GM18861 (cell line): ENCODE measurements at regions not wholly inside any gene's neighbourhood (a gene's known extent, or its start where the extent isn't known, plus 50 kb on each side); places are given as distances from the start of the nearest gene placed in this dataset.
"Not testable (repeated sequence)": the region's sequence is repeated elsewhere in the genome, so short reads cannot be mapped to it uniquely, and the experiment has no call there.

Source experiments
- ATAC-seq: cut with Tn5 transposase; IDR thresholded peaks from one replicate; pipeline ENCODE4 v1.9.1; 2021; ENCODE audit not compliant: unreplicated experiment

DNA sequence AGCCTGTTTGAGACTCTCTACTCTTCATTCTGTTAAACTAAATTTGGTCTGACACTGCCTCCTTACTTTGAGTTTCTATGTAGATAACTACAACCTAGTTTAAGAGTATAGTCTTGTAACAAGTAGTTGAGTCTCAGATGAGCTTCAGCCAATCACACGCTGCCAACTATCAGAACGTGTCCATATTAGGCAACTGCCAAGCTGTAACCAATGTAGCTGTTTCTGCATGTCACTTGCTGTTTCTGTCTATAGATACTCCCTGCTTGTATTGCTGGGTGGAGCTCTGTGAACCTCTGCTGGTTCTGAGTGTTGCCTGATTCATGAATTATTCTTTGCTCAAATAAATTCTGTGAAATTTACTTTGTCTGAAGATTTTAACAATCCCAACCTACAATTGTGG lies 452.6 kb upstream of the NR5A2 start:
- no peak for ATAC-seq

DNA sequence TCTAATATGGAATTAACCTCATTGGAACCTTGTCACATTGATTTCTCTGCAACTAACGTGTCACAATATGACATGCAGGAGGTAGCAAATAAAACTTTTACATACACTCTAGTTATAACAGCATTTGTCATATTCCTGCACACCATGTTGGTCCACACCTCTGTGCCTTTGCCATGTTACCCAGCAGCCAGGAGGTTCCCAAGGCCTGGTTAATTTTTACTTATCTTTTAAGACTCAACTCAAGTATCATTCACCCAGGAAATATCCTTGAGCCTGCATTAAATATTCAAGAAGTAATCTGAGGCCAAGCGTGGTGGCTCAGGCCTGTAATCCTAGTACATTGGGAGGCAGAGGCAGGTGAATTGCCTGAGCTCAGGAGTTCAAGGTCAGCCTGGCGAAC lies 447.2 kb upstream of the NR5A2 start:
- ATAC-seq: no peak

DNA sequence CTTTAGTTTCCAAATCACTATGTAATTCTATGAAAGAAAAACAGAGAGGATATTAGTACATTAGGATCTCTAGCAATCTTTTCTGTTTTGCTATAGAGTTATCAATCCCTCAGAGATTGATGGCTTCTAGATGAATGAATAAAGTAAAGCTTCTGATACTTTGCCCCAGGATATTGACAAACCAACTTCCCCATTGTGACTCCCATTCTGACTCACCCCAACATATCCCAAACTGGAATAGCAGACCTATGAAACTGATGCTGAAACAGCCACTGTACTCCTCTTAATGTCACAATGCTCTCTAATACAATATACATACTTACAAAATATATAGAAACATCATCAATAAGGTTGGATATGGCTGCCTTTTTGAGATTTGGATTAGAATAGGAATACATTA lies 442.1 kb upstream of the NR5A2 start:
- ATAC-seq: no peak

DNA sequence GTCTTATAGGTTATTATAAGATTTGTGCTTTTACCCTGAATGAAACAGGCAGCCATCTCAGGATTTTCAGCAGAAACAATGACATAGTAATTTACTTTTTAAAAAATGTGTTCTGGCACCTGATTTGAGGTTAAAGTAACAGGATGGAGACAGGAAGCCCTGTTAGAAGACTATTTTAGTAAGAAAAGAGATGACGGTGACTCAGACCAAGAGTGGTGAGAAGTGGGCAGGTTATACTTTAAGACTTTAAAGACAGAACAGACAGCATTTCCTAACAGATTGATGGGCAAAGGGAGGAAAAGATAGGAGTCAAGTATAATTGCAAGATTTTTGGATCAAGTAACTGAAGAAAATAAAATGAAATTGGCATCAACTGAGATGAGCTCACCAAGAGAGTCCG lies 436.8 kb upstream of the NR5A2 start:
- ATAC-seq: peak; percentile 96

DNA sequence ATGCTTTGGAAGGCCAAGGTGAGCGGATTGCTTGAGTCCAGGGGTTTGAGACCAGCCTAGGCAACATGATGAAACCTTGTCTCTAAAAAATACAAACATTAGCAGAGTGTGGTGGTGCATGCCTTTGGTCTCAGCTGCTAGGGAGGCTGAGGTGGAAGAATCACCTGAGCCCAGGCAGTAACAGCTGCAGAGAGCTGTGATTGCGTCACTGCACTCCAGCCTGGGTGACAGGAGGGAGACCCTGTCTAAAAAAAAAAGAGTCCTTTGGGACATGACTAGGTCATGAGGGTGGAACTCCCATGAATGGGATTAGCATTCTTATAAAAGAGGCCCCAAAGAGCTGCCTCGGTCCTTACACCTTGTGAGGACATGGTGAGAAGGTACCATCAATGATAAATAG lies 436.0 kb upstream of the NR5A2 start:
- no peak for ATAC-seq

DNA sequence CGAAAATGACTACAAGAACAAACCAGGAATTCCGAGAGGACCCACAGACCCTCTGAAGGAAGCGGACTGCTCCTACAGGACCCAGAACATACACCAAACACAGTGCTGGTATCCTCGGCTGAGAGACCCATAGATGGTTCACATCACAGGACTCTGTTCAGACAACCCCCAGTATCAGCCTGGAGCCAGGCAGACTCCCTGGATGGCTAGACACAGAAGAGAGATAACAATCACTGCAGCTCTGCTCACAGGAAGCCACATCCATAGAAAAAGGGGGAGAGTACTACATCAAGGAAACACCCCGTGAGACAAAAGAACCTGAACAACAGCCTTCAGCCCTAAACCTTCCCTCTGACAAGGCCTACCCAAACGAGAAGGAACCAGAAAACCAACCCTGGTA lies 434.0 kb upstream of the NR5A2 start:
- ATAC-seq: no peak

DNA sequence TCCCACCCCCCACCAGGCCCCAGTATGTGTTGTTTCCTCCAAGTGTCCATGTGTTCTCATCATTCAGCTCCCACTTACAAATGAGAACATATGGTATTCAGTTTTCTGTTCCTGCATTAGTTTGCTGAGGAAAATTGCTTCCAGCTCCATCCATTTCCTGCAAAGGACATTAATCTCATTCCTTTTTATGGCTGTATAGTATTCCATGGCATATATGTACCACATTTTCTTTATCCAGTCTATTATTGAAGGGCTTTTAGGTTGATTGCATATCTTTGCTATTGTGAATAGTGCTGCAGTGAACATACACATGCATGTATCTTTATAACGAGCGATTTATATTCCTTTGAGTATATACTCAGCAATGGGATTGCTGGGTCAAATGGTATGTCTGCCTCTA lies 431.1 kb upstream of the NR5A2 start:
- not testable (repeated sequence) for ATAC-seq

DNA sequence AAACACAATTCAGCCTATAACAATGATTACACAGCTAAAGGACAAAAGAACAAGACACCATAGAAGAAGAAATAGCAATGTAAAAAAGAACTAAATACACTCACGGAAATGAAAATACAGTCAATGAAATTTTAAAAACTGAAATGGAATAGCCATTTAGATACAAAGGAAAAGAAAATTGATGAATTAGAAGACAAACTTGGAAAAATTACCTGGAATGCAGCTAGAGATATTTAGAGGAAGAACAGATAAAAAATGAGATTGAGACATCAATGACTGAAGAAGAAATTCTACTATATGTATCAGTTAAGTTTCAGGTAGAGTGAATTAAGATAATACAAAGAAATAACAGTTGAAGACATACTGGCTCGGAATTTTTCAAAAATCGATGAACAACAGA lies 430.4 kb upstream of the NR5A2 start:
- no peak for ATAC-seq

DNA sequence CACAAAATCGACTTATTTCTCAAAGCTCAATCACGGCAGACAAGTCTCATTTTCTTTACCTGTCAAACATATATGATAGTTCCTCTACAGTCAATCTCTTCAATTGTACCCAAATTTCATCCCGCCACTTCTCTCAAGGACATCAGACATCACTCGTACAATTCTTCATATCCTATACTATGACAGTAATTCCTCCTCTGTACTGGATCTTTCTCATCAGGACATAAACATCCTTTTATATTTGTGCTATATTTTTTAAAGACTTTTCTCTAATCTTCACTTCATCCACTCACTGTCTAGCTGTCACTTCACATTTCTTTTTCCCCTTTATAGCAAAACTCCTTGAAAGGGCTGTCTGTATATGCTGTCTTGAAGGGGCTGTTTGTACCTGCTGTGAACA lies 419.1 kb upstream of the NR5A2 start:
- no peak for ATAC-seq

DNA sequence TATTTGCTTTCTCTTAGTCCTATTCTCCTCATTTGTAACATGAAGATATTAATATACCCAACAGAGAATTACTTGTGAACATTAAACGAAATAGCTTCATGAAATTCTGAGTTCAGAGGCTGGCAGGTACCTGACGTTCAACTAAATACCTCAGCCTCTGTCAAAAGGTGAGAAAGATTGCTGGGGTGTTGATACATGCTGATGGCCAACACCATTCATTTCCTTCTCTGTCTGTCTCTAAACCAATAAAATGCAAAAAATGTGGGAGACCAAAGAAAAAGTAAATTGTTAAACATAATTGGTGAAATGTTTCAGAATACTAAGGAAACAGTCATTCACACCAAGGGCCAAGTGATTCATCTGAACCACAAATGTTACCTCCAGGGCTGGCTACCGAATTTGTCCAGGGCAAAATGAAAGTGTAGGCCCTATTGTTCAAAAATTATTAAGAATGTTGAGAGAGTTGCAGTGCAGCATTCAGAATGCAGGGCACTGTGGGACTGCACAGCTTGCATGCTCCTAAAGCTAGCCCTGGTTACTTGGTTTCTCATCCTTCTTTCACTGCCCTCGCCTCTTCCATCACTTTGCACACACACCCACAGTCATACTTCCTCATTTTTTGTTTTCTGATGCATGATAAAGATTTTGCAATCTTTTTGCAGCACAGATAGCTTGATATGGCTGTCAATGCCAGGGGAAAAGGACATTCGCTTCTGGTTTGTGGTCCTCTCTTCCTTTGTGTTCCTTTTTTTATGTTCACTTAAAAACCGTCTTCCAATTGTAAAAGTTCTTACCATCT lies 414.3 kb upstream of the NR5A2 start:
- ATAC-seq: no peak

DNA sequence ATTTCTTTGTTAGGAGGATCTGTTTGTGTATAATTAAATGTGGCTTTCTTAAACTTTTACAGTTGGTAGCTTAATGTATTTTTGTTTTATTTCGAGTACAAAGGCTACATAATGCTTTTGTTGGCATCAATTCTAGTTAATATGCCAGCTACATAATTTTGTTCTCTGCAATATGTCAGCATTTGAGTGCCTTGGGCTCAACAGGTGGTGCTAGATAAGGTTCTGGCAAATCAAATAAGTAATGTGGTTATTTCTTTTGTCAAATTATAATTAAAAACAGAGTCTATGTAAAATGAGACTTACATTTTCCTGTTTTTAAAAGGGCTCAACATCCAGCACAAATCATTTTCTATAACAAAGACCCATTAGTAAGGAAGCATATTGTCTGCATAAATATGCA lies 410.6 kb upstream of the NR5A2 start:
- ATAC-seq: no peak

DNA sequence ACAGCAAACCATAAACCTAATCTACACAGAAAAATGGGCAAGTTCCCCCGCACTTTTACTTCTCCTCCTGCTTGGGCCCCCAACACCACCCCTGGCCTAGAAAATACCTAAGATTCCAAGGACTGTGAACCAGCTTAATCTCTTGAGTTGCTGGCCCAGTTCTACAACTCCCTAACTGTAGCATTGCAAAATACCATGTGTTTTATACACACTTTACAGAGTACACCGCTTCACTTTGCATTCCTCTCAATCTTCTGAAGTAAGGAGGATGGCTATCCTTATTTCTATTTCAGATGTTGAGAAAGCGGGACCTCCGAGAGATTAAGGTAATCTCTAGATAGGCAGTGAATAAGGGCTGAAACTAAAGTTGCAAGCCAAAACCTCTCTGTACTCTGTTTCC lies 408.3 kb upstream of the NR5A2 start:
- no peak for ATAC-seq

DNA sequence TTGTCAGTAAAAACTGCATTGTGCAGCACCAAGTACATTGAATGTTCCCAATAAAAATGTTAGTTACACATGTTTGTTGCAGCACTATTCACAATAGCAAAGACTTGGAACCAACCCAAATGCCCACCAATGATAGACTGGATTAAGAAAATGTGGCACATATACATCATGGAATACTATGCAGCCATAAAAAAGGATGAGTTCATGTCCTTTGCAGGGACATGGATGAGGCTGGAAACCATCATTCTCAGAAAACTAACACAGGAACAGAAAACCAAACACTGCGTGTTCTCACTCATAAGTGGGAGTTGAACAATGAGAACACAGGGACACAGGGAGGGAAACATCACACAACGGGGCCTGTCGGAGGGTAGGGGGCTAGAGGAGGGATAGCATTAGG lies 401.3 kb upstream of the NR5A2 start:
- not testable (repeated sequence) for ATAC-seq

DNA sequence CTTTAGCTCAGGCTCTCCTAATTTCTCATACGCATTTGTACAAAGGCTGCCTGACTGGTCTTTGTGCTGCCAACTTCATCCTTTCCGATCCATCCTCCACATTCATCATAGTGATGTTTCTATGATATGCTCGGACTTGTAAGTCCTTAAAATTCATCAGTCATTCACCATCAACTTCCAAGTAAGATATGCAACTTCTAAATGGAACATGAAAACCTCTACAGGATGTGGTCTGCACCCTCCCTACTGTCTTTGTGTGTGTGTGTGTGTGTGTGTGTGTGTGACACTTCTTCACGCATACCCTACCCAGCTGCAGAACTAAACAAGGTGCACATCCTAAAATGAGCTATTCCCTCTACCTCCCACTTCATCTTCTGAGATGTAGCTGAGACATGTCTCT lies 397.9 kb upstream of the NR5A2 start:
- ATAC-seq: no peak

DNA sequence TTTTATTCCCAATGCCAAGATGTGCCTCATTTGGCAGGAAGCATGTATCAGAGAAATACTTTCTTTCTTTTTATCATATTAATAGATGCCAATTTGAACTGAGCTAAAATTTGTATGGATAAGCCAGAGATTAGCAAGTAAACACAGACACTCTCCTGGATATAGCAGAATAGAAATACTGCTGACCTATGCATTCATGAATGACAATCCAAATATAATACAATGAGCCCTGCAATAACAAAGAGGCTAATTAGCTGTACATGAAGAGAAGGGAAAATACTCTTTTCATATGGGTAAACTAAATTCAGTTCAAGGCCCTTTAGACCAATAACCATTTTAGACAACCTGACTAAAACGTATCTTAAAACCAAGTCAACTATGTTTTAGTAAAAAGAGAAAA lies 388.1 kb upstream of the NR5A2 start:
- ATAC-seq: no peak

DNA sequence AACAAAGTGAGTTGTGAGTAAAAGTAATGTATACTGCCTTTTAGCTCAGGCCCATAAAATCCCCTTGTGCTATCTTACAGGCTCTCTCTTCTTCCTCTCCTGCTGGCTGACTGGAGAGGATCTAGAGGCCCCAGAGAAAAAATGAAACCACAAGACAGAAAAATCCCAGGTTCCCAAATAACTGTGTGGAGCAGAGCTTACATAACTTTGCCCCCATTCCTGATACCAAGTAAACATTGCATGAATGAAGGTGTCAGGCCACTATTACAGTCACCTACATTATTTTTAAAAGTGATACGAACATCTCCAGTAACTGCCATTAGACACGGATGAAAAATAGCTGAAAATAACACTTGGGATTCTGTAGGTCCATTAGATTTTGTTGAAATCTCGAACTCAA lies 386.0 kb upstream of the NR5A2 start:
- no peak for ATAC-seq

DNA sequence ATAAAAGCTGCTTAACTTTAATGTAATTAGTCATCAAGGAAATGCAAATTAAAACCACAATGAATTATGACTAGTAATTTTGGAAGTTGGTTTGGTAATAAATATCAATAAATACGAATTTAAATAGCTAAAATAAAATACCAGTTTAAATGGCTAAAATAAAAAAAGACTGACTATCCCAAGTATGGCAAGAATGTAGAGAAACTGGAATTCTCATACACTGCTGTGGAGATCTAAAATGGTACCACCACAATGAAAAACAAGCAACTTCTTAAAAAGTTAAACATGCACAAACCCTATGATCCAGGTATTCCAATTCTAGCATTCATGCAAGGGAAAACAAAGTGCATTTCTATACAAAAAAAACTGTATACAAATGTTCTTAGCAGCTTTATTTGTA lies 382.6 kb upstream of the NR5A2 start:
- no peak for ATAC-seq

DNA sequence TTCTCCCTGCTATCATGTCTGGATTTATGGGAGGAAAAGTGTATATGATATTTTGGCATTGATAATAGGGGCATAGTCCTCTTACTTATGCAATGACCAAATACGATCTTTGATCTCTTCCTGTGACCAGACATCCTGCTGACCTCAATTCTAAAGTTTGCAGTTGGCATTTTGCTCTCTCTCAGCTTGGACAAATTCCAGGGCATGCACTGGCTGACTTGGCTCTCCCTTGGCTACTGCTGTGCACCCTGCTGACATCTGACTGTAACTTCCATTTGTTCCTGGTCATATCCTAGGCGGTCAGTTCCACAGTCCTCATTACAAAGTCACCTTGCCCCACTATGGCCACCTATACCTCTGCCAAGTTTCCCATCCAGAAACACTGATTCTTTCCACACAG lies 380.7 kb upstream of the NR5A2 start:
- no peak for ATAC-seq

DNA sequence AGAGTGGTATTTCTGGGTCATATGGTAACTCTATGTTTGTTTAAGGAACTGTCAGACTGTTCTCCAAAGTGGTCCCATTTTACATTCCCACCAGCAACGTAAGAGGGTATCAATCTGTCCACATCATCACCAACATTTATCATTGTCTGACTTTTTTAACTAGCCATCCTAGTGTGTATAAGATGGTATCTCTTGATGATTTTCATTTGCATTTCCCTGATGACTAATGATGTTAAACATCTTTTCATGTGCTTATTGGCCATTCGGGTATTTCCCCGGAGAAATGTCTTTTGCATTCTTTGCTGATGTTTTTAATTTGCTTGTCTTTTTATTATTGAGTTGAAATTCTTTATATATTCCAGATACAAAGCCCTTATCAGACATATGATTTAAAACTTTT lies 370.1 kb upstream of the NR5A2 start:
- ATAC-seq: no peak

DNA sequence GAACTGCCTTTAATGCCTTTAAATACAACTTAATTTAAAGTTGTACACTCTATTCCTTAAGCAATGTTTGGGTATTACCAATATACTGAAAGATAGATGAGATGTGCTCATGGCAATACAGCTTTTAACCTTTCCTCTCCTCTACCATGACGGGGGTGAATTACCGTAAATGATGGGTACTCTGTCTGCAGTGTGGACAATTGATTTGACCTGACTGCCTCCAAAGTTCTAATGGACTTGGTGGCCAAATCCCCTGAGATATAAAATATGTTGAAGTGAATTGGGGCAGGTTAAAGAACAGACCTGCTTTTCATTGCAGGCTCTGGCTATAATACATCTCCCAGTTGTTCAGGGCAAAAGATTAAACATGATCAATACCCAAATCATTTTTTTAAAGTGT lies 367.4 kb upstream of the NR5A2 start:
- no peak for ATAC-seq

DNA sequence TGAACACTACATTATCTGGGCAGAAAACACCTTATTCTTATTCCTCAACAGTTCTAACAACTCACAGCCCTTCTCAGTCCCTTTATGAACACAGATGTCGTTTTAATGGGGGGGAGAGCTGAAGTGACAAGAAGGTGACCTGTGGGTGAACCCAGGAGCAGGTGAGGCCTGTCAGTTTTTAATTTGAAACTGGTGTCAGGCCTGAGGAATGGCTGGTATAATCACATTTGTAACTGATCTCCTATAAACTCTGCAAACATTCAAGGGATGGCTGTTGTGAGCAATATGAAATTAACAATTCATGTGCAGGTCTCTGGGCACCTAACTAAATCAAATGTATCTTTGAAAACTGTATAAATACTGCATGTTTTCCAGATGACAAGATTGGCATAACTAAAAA lies 362.1 kb upstream of the NR5A2 start:
- no peak for ATAC-seq

DNA sequence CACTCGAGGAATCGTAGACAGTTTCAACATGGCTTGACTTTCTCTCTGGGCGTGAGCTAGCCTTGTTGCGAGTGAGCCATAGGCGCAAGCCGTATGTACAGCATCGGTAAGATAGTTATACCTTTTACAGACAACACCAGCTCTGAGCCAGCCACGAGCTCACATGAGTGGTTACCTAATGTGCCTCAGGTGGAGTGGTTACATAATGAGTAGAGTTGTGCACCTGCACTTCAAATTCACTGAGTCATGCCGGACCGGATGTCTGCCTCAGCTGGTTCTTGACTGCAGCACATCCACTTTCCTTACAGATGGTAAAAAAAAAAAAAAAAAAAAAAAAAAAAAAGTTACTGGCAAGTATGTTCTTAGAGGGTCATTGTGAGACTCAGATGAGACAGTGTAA lies 360.4 kb upstream of the NR5A2 start:
- no peak for ATAC-seq

DNA sequence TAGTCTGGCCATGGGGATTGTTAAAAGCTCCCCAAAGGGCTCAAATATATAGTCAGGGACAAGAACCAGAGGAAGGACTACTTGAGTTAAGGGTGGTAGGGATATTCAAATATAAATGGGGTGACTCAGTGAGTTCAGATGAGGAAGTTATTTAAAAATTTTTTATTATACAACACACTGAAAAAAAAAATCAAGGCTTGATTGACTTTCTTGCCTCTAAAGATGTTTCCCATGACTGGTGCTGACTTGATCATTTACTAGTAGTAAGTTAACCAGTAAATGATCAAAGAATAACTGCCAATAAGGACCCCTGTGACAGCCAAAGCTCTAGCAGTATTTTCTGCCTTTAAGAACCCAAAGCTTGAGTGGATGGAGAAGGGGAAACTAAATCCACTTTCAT lies 357.6 kb upstream of the NR5A2 start:
- no peak for ATAC-seq
